HG02588 (cell line): ENCODE measurements at regions not wholly inside any gene's neighbourhood (a gene's known extent, or its start where the extent isn't known, plus 50 kb on each side); places are given as distances from the start of the nearest gene placed in this dataset.
"Not testable (repeated sequence)": the region's sequence is repeated elsewhere in the genome, so short reads cannot be mapped to it uniquely, and the experiment has no call there.

Source experiments
- ATAC-seq: cut with Tn5 transposase; IDR thresholded peaks from one replicate; pipeline ENCODE4 v1.9.1; 2021; ENCODE audit warnings: mild to moderate bottlenecking, moderate library complexity; ENCODE audit not compliant: unreplicated experiment

DNA sequence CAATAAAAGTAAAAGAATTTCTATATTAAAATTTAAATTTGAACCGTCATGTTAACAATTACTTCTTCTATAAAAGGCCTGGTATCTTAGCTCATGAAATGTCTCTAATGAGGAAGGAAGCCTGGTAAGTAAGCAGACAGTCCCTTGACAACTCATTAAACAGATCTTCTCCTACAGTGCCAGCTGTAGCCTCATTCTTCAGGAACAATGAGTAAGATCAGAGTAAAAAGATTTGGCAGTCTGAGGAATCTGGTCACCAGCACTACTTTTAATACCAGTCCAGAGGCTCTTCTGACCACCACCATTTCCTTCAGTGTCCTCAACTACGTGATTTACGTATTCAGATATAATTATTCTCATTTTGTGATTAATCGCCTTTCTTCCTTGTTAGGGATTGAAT lies 955.0 kb upstream of the ALCAM start:
- no peak for ATAC-seq

- ATAC-seq = no peak
Observed at GRCh38 chr3:104412608-104413580, 953.8 kb upstream of the ALCAM start.

- no peak for ATAC-seq
Observed at GRCh38 chr3:104428337-104428925, 938.3 kb upstream of the ALCAM start.

GRCh38 chr3:104429727-104430126 lies 937.0 kb upstream of the ALCAM start:
- ATAC-seq = no peak

GRCh38 chr3:104436506-104436905 lies 930.2 kb upstream of the ALCAM start:
- ATAC-seq = no peak

DNA sequence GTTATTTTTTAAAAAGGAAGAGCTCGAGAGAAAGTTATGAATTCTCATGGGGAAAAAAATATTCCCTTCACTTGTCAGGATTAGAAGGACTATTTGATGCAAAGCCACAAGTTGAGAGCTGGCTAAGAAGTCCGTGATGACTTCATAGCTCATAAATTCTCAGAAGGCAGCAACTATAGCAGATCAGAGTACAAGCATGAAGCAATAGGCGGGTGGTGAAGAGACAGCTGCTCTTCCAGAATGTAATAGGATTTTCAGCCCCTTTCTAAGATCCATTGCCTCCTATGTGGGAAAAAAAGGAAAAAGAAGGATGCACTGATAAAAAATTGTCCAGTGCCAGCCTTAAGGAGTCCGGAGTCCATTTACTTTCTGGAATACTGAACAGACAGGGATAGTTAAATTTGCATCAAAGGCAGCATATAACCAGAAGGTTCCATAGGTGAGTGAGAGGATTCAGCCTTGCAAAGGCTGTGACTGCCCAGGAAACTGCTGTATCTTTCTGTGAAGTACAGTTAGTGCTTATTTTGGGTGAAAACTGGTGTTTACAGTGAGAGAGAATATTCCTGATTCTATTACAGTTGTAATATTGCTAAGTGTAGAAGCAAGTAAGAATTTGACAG lies 929.5 kb upstream of the ALCAM start:
- no peak for ATAC-seq

- ATAC-seq = no peak
Observed at GRCh38 chr3:104437891-104438290, 928.8 kb upstream of the ALCAM start.

GRCh38 chr3:104438706-104439105 lies 928.0 kb upstream of the ALCAM start:
- ATAC-seq = no peak

GRCh38 chr3:104445252-104445919 lies 921.3 kb upstream of the ALCAM start:
- not testable (repeated sequence) for ATAC-seq

DNA sequence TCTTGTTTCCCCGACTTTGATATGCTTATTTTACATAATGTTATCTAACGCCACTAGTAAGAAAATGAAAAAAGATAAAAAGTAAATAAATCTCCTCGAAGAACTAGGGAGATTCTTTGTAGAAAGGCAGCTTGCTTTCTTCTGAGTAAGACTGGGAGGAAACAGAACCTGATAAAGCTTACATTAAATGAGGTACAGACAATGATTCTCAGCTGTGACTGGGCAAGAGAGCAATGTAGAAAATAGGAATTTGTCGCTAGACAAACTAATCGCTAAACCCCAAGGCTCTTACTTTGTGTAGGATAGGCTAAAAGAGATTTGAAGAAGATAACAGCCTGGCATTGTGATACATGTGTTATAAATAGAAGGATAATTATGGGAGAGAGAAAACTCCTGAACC lies 919.0 kb upstream of the ALCAM start:
- ATAC-seq = no peak

DNA sequence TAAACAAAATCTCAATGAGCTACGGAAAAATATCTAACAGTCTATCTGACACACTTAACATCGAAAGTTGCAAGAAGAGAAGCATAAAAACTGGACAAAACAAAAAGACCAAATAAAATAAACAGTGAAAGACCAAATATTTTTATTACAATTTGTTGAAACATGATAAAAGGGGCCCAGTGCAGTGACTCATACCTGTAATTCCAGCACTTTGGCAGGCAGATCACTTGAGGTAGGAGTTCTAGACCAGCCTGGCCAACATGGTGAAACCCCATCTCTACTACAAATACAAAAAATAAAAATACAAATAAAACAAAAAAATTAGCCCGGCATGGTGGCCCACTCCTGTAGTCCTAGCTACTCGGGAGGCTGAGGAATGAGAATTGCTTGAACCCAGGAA lies 914.0 kb upstream of the ALCAM start:
- ATAC-seq = no peak

- no peak for ATAC-seq
Observed at GRCh38 chr3:104458657-104459056, 908.1 kb upstream of the ALCAM start.

GRCh38 chr3:104460477-104461406 lies 906.0 kb upstream of the ALCAM start:
- peak; percentile 77 for ATAC-seq

DNA sequence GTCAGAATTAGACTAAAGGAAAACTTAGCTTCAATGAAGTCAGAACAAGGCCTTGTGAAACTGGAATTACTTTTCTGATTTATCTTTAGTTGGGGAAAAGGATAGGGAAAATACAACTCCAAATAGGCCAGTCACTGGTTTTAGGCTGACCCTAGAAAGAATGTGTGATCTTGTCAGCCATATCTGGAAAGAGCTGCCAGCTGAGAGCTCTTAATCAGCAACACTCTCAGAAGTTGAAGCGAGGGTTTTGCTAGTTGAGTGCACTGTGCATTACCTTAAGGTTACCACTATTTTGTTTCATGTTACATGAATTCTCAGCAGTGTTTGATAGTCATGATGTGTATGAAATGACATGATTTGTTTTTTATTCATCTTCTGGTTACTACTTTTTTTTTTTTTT lies 905.3 kb upstream of the ALCAM start:
- ATAC-seq = no peak

GRCh38 chr3:104472221-104472620 lies 894.5 kb upstream of the ALCAM start:
- no peak for ATAC-seq

DNA sequence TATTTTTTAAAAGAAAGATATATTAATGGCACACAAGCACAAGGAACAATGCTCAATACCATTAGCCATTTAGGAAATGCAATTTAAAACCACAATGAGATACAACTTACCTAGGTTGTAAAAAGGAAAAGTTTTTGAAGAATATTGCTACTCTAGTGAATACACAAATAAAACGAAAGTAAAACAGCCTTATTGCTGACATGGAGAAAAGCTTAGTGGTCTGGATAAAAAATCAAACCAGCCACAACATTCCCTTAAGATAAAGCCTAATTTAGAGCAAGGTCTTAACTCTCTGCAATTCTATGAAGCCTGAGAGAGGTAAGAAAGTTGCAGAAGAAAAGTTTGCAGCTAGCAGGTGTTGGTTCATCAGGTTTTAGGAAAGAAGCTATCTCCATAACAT lies 892.7 kb upstream of the ALCAM start:
- no peak for ATAC-seq

GRCh38 chr3:104503022-104503421 lies 863.7 kb upstream of the ALCAM start:
- no peak for ATAC-seq

GRCh38 chr3:104510131-104510849 lies 856.4 kb upstream of the ALCAM start:
- ATAC-seq = no peak

GRCh38 chr3:104514371-104514770 lies 852.3 kb upstream of the ALCAM start:
- ATAC-seq = no peak

GRCh38 chr3:104514776-104515175 lies 851.9 kb upstream of the ALCAM start:
- ATAC-seq = no peak
